Hepatocyte (in vitro differentiated cells): ENCODE measurements at regions not wholly inside any gene's neighbourhood (a gene's known extent, or its start where the extent isn't known, plus 50 kb on each side); places are given as distances from the start of the nearest gene placed in this dataset.

Experiments used
- DNase-seq: peaks from one replicate; pipeline ENCODE4 v3.0.0-alpha.2; 2016; ENCODE audit warnings: low spot score
- H2AFZ ChIP-seq: fragments of 200-600 bp; sonication (generic); 2 replicates; pipeline ENCODE4 v1.6.0; 2016; ENCODE audit warnings: antibody characterized with exemption, mild to moderate bottlenecking
- H3K27ac ChIP-seq: fragments of 200-600 bp; sonication (generic); 2 replicates; pipeline ENCODE4 v1.5.1; 2016; ENCODE audit warnings: mild to moderate bottlenecking
- H3K27me3 ChIP-seq: fragments of 200-600 bp; sonication (generic); 2 replicates; pipeline ENCODE4 v1.6.1; 2016
- H3K36me3 ChIP-seq: fragments of 200-600 bp; sonication (generic); replicated peaks from 2 replicates; pipeline ENCODE4 v1.5.1; 2016; ENCODE audit warnings: low read depth; ENCODE audit not compliant: insufficient read depth
- H3K4me1 ChIP-seq: fragments of 200-600 bp; sonication (generic); 2 replicates; pipeline ENCODE4 v1.5.1; 2016; ENCODE audit warnings: mild to moderate bottlenecking, moderate library complexity; ENCODE audit not compliant: insufficient read depth
- H3K4me2 ChIP-seq: fragments of 200-600 bp; sonication (generic); 2 replicates; pipeline ENCODE4 v1.6.0; 2016
- H3K4me3 ChIP-seq: fragments of 200-600 bp; sonication (generic); 2 replicates; pipeline ENCODE4 v1.5.1; 2016; ENCODE audit warnings: mild to moderate bottlenecking
- H3K79me2 ChIP-seq: fragments of 200-600 bp; sonication (generic); 2 replicates; pipeline ENCODE4 v1.6.0; 2017; ENCODE audit warnings: mild to moderate bottlenecking
- H3K9me2 ChIP-seq: fragments of 200-600 bp; sonication (generic); replicated peaks from 2 replicates; pipeline ENCODE4 v1.6.0; 2017; ENCODE audit warnings: mild to moderate bottlenecking; ENCODE audit not compliant: insufficient read depth
- H3K9me3 ChIP-seq: fragments of 200-600 bp; sonication (generic); 2 replicates; pipeline ENCODE4 v1.5.1; 2016; ENCODE audit warnings: low read depth, mild to moderate bottlenecking
- H4K20me1 ChIP-seq: fragments of 200-600 bp; sonication (generic); 2 replicates; pipeline ENCODE4 v1.6.0; 2016; ENCODE audit warnings: mild to moderate bottlenecking; ENCODE audit not compliant: insufficient read depth, poor library complexity, severe bottlenecking
- CTCF ChIP-seq: fragments of 200-600 bp; sonication (generic); IDR thresholded peaks from 2 replicates; pipeline ENCODE4 v1.5.1; 2016; ENCODE audit warnings: antibody characterized with exemption, mild to moderate bottlenecking; ENCODE audit not compliant: poor library complexity
- EZH2 ChIP-seq: fragments of 200-600 bp; sonication (generic); IDR thresholded peaks from 2 replicates; pipeline ENCODE4 v1.6.1; 2016; ENCODE audit warnings: antibody characterized with exemption, mild to moderate bottlenecking, borderline replicate concordance
- EZH2phosphoT487 ChIP-seq: fragments of 200-600 bp; sonication (generic); IDR thresholded peaks from one replicate; pipeline ENCODE4 v1.6.1; 2018; ENCODE audit warnings: antibody characterized with exemption, mild to moderate bottlenecking, low read depth, moderate library complexity; ENCODE audit not compliant: unreplicated experiment, severe bottlenecking
- WGBS: methylation state at CpG from one replicate; pipeline ENCODE4 v1.1.6; 2016; ENCODE audit warnings: low lambda C conversion rate; ENCODE audit errors: missing lambda C conversion rate; 5-methylcytosine and 5-hydroxymethylcytosine counted together

- Histone ChIP-seq H3K4me3 (no peak overlapping the region), H3K4me1 (peaks cover 29% of the 10 kb centered on the region), H4K20me1 (no peaks in the 10 kb centered on the region), H3K9me3 (no peaks in the 10 kb centered on the region), H2AFZ (no peak overlapping the region), H3K4me2 (no peak overlapping the region), H3K9me2 (no peaks in the 10 kb centered on the region), H3K79me2 (no peaks in the 10 kb centered on the region), H3K27me3 (no peaks in the 10 kb centered on the region), H3K27ac (no peak overlapping the region), H3K36me3 (no peaks in the 10 kb centered on the region)
- no peak for TF ChIP-seq EZH2
- peak; percentile 24 for TF ChIP-seq CTCF
- WGBS, result 65% methylated on average over 8 of the region's 8 CpGs
- peak; percentile 30 for DNase-seq
These were observed 79.4 kb upstream of the MAP4K3 start for GRCh38 chr2:39516347-39517101.

- Histone ChIP-seq H3K9me3 (no peaks in the 10 kb centered on the region), H3K9me2 (no peaks in the 10 kb centered on the region), H3K4me2 (no peak overlapping the region), H3K36me3 (no peaks in the 10 kb centered on the region), H3K79me2 (no peaks in the 10 kb centered on the region), H3K27me3 (no peaks in the 10 kb centered on the region), H3K4me3 (no peak overlapping the region), H3K27ac (peak overlapping the region; percentile 9), H4K20me1 (no peaks in the 10 kb centered on the region), H2AFZ (no peak overlapping the region), H3K4me1 (peaks cover 24% of the 10 kb centered on the region)
- TF ChIP-seq EZH2phosphoT487 (no peak), EZH2 (no peak), CTCF (no peak)
- no peak for DNase-seq
- WGBS, result 76% methylated on average over 2 of the region's 2 CpGs
These were observed 80.0 kb upstream of the MAP4K3 start for GRCh38 chr2:39517102-39517436.

- Histone ChIP-seq H4K20me1 (no peaks in the 10 kb centered on the region), H3K4me2 (no peak overlapping the region), H3K4me3 (no peak overlapping the region), H3K79me2 (no peaks in the 10 kb centered on the region), H3K36me3 (no peaks in the 10 kb centered on the region), H3K9me2 (no peaks in the 10 kb centered on the region), H3K4me1 (peaks cover 19% of the 10 kb centered on the region), H3K27ac (peak overlapping the region; percentile 9), H3K27me3 (no peaks in the 10 kb centered on the region), H3K9me3 (no peaks in the 10 kb centered on the region), H2AFZ (no peak overlapping the region)
- TF ChIP-seq EZH2 (no peak), CTCF (no peak), EZH2phosphoT487 (no peak)
- DNase-seq, result no peak
- WGBS, result 71% methylated on average over 2 of the region's 2 CpGs
These were observed 80.5 kb upstream of the MAP4K3 start for GRCh38 chr2:39517622-39518021.
